ENCODE measurements at regions not wholly inside any gene's neighbourhood (a gene's known extent, or its start where the extent isn't known, plus 50 kb on each side); places are given as distances from the start of the nearest gene placed in this dataset.

DNA sequence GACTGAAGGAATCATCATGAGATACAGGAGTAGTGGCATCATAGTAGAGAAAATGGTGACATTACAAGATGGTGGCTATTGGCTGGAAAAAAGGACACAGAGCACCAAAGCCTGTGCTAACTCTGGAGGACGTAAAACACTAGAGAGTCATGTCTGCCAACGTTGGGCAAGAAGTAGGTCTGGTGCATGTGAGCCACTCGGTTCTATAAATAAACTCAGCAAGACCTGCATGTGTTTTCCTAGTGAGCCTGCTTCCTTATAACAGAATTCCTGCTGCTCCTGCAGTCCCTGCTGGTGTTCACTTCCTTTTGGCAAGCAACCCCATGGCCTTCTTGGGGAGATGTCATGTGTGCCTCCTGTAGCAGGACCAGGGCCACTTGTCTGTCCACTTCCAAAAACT lies 325.2 kb downstream of the OSR1 start:
- no peak for TF ChIP-seq POLR2A (IDR thresholded peaks at IDR 0.05)
- TF ChIP-seq, protein P1, sequence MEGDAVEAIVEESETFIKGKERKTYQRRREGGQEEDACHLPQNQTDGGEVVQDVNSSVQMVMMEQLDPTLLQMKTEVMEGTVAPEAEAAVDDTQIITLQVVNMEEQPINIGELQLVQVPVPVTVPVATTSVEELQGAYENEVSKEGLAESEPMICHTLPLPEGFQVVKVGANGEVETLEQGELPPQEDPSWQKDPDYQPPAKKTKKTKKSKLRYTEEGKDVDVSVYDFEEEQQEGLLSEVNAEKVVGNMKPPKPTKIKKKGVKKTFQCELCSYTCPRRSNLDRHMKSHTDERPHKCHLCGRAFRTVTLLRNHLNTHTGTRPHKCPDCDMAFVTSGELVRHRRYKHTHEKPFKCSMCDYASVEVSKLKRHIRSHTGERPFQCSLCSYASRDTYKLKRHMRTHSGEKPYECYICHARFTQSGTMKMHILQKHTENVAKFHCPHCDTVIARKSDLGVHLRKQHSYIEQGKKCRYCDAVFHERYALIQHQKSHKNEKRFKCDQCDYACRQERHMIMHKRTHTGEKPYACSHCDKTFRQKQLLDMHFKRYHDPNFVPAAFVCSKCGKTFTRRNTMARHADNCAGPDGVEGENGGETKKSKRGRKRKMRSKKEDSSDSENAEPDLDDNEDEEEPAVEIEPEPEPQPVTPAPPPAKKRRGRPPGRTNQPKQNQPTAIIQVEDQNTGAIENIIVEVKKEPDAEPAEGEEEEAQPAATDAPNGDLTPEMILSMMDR (IDR thresholded peaks at IDR 0.05) = no peak
